ENCODE measurements at regions not wholly inside any gene's neighbourhood (a gene's known extent, or its start where the extent isn't known, plus 50 kb on each side); places are given as distances from the start of the nearest gene placed in this dataset.
A peak's percentile ranks its signal among the peaks of the same experiment; 100 is the strongest.

DNA sequence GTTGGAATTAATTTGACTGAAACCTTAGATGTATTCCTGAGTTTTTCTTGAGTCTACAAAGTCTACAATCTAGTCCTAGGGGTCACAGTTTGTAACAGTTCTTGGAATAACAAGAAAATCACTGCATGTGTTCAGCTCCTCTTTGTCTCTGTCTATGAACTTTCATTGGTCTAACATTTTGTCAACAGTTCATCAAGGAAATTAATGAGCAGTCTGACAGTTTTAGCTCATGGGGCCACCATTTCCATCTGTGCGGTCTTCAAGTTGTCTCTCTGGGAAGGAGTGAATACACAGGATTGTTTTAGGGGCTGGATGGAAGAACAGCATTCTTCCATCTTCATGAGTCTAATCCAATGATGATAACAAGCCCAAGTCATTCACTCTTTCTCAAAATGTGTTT is 276.4 kb downstream of the TMEM167A start:
- Histone ChIP-seq H2AFZ (ENCODE audit: low read depth, low read length) (no peak overlapping the region), H4K20me1 (ENCODE audit: insufficient read depth, low read length) (no peaks in the 10 kb centered on the region), H3K4me1 (ENCODE audit: insufficient read depth, low read length) (no peaks in the 10 kb centered on the region), H3K36me3 (ENCODE audit: insufficient read depth, low read length) (no peaks in the 10 kb centered on the region), H3K27ac (ENCODE audit: low read depth, low read length) (no peak overlapping the region), H3K79me2 (ENCODE audit: insufficient read depth, low read length) (no peaks in the 10 kb centered on the region), H3K9ac (ENCODE audit: low read length) (no peak overlapping the region), H3K27me3 (ENCODE audit: insufficient read depth, low read length) (no peaks in the 10 kb centered on the region), H3K4me2 (ENCODE audit: low read length) (no peak overlapping the region), H3K4me3 (ENCODE audit: insufficient read depth, low read depth, low read length) (no peak overlapping the region), H3K9me3 (ENCODE audit: insufficient read depth, low read depth, low read length) (no peaks in the 10 kb centered on the region)
- no peaks in the 10 kb centered on the region for H3K9me3 Mint-ChIP-seq (ENCODE audit: unreplicated experiment)
- no peaks in the 10 kb centered on the region for H3K27me3 Mint-ChIP-seq (ENCODE audit: low read depth, unreplicated experiment)
- no peak for TF ChIP-seq EZH2 (IDR thresholded peaks at IDR 0.05; ENCODE audit: insufficient read depth, low read length)
- TF ChIP-seq, protein P1, sequence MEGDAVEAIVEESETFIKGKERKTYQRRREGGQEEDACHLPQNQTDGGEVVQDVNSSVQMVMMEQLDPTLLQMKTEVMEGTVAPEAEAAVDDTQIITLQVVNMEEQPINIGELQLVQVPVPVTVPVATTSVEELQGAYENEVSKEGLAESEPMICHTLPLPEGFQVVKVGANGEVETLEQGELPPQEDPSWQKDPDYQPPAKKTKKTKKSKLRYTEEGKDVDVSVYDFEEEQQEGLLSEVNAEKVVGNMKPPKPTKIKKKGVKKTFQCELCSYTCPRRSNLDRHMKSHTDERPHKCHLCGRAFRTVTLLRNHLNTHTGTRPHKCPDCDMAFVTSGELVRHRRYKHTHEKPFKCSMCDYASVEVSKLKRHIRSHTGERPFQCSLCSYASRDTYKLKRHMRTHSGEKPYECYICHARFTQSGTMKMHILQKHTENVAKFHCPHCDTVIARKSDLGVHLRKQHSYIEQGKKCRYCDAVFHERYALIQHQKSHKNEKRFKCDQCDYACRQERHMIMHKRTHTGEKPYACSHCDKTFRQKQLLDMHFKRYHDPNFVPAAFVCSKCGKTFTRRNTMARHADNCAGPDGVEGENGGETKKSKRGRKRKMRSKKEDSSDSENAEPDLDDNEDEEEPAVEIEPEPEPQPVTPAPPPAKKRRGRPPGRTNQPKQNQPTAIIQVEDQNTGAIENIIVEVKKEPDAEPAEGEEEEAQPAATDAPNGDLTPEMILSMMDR (IDR thresholded peaks at IDR 0.05; ENCODE audit: insufficient read depth, low read depth, low read length) = no peak
- H3K4me1 Mint-ChIP-seq (ENCODE audit: low read depth, unreplicated experiment) = no peaks in the 10 kb centered on the region
- H3K4me3 Mint-ChIP-seq (ENCODE audit: unreplicated experiment) = no peak overlapping the region
- no peak for FAIRE-seq
- DNase-seq (ENCODE audit: low read depth) = no peak
- H3K27ac Mint-ChIP-seq (ENCODE audit: unreplicated experiment) = no peak overlapping the region
- H3K36me3 Mint-ChIP-seq (ENCODE audit: low read depth, unreplicated experiment) = no peaks in the 10 kb centered on the region

DNA sequence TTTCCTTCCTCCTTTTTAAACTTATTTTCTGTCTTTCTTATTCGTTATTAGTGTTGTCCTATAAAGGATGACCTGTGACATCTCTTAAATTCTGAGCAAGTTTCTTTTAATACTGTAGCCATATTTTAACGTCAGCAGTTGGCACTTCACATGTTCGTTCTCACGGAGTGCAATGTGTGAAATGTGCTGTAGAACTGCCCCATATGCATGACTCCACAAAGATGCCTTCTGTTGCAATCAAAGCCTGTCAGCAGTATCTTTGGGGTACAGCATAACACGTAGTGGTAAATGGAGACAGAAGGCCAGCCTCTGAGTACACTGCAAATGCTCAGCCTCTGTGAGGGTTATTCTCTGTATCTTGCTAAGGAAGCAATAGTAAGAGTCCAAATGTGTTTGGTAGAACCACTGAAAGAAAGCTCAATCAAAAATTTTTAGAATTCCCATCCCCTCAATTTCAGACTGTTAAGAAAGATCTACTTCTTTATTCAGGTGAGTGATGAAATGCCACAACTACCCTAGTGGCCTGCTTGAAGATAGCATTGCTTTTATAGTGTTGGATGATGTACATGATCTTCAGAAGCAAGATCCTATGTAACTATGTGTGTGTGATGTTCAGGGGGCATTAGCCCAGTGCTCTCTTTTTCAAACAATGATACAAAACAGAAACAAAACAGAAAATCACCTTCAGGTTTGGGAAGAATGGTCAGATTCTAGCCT is 277.7 kb downstream of the TMEM167A start:
- TF ChIP-seq, protein P1 (IDR thresholded peaks at IDR 0.05; ENCODE audit: insufficient read depth, low read depth, low read length) = peak; percentile 4
- TF ChIP-seq EZH2 (IDR thresholded peaks at IDR 0.05; ENCODE audit: insufficient read depth, low read length) = no peak
- DNase-seq (ENCODE audit: low read depth) = no peak
- no peak overlapping the region for H3K27ac Mint-ChIP-seq (ENCODE audit: unreplicated experiment)
- H3K27me3 Mint-ChIP-seq (ENCODE audit: low read depth, unreplicated experiment) = no peaks in the 10 kb centered on the region
- Histone ChIP-seq H3K79me2 (ENCODE audit: insufficient read depth, low read length) (no peaks in the 10 kb centered on the region), H3K27ac (ENCODE audit: low read depth, low read length) (no peak overlapping the region), H3K36me3 (ENCODE audit: insufficient read depth, low read length) (no peaks in the 10 kb centered on the region), H3K4me3 (ENCODE audit: insufficient read depth, low read depth, low read length) (no peak overlapping the region), H3K9ac (ENCODE audit: low read length) (no peak overlapping the region), H3K9me3 (ENCODE audit: insufficient read depth, low read depth, low read length) (no peaks in the 10 kb centered on the region), H2AFZ (ENCODE audit: low read depth, low read length) (no peak overlapping the region), H3K4me1 (ENCODE audit: insufficient read depth, low read length) (no peaks in the 10 kb centered on the region), H3K4me2 (ENCODE audit: low read length) (no peak overlapping the region), H4K20me1 (ENCODE audit: insufficient read depth, low read length) (no peaks in the 10 kb centered on the region), H3K27me3 (ENCODE audit: insufficient read depth, low read length) (no peaks in the 10 kb centered on the region)
- H3K4me1 Mint-ChIP-seq (ENCODE audit: low read depth, unreplicated experiment) = no peaks in the 10 kb centered on the region
- H3K9me3 Mint-ChIP-seq (ENCODE audit: unreplicated experiment) = no peaks in the 10 kb centered on the region
- no peak overlapping the region for H3K4me3 Mint-ChIP-seq (ENCODE audit: unreplicated experiment)
- no peak for FAIRE-seq
- no peaks in the 10 kb centered on the region for H3K36me3 Mint-ChIP-seq (ENCODE audit: low read depth, unreplicated experiment)

DNA sequence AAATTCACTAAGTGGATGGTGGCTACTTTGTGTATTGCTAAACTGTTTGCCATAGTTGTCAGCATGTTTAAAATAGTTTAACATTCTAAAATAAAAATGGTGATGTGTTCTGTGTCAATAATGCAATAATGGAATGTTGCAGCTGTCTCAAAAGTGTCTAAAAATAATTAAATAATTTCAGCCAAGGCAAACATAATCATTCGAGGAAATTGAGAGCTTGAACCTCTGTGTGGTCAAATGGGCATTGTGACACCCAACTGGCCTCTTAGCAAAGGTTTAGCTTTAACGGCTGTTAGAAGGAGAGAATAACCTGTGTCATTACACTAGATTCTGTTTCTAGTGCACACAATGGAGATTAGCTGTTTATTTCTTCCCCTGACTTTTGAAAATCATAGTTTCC is 278.5 kb downstream of the TMEM167A start:
- no peak overlapping the region for H3K4me3 Mint-ChIP-seq (ENCODE audit: unreplicated experiment)
- Histone ChIP-seq H3K27me3 (ENCODE audit: insufficient read depth, low read length) (no peaks in the 10 kb centered on the region), H2AFZ (ENCODE audit: low read depth, low read length) (no peak overlapping the region), H3K27ac (ENCODE audit: low read depth, low read length) (no peak overlapping the region), H3K9me3 (ENCODE audit: insufficient read depth, low read depth, low read length) (no peaks in the 10 kb centered on the region), H3K4me2 (ENCODE audit: low read length) (no peak overlapping the region), H3K79me2 (ENCODE audit: insufficient read depth, low read length) (no peaks in the 10 kb centered on the region), H3K4me1 (ENCODE audit: insufficient read depth, low read length) (no peaks in the 10 kb centered on the region), H3K4me3 (ENCODE audit: insufficient read depth, low read depth, low read length) (no peak overlapping the region), H3K36me3 (ENCODE audit: insufficient read depth, low read length) (no peaks in the 10 kb centered on the region), H4K20me1 (ENCODE audit: insufficient read depth, low read length) (no peaks in the 10 kb centered on the region), H3K9ac (ENCODE audit: low read length) (no peak overlapping the region)
- no peaks in the 10 kb centered on the region for H3K27me3 Mint-ChIP-seq (ENCODE audit: low read depth, unreplicated experiment)
- DNase-seq (ENCODE audit: low read depth) (no peak), FAIRE-seq (no peak)
- H3K27ac Mint-ChIP-seq (ENCODE audit: unreplicated experiment) = no peak overlapping the region
- TF ChIP-seq EZH2 (IDR thresholded peaks at IDR 0.05; ENCODE audit: insufficient read depth, low read length) = no peak
- TF ChIP-seq, protein P1 (IDR thresholded peaks at IDR 0.05; ENCODE audit: insufficient read depth, low read depth, low read length) = no peak
- no peaks in the 10 kb centered on the region for H3K9me3 Mint-ChIP-seq (ENCODE audit: unreplicated experiment)
- H3K36me3 Mint-ChIP-seq (ENCODE audit: low read depth, unreplicated experiment) = no peaks in the 10 kb centered on the region
- H3K4me1 Mint-ChIP-seq (ENCODE audit: low read depth, unreplicated experiment) = no peaks in the 10 kb centered on the region
